LNCaP clone FGC (cell line): ENCODE measurements at regions not wholly inside any gene's neighbourhood (a gene's known extent, or its start where the extent isn't known, plus 50 kb on each side); places are given as distances from the start of the nearest gene placed in this dataset.

Source experiments
- DNase-seq: peaks from one replicate; pipeline ENCODE4 v3.0.0-alpha.2; 2011; ENCODE audit warnings: low read depth
- H3K4me3 ChIP-seq: 2 replicates; pipeline ENCODE4 v1.5.1; 2011; ENCODE audit warnings: mild to moderate bottlenecking, low read depth, low read length, control low read depth
- TF ChIP-seq, protein P1 (sequence below): IDR thresholded peaks from 2 replicates; pipeline ENCODE4 v1.5.1; 2012; ENCODE audit warnings: mild to moderate bottlenecking; ENCODE audit not compliant: control insufficient read depth, insufficient read depth; ENCODE audit errors: extremely low read depth

DNA sequence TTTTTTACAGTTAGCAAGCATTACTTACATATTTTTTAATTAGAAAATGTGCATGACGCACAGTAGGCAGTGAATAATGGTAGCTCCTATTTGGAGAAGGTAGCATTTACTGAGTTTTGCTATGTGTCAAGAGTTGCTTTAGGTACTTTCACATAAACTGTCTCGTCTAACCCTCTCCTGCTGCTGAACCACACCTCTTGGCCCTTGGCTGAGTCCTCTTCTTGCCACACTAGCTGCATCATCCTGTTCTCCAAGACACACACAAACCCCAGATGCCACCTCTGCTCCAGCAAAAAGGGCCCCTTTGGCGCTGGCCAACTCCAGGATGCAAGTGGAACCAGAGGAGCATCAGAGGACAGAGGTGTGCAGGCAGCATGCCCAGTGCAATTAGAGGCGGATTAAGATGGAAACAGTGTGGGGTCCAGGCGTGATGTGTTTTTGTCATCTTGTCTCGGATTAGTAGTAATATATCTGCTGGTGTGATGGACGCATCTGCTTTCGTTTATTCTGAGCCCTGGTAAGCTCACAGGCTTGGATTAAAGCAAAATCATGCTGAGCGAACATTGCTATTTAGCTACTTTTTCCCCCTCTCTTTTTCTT lies 367.0 kb upstream of the CADM1 start:
- no peak overlapping the region for H3K4me3 ChIP-seq
- TF ChIP-seq, protein P1, sequence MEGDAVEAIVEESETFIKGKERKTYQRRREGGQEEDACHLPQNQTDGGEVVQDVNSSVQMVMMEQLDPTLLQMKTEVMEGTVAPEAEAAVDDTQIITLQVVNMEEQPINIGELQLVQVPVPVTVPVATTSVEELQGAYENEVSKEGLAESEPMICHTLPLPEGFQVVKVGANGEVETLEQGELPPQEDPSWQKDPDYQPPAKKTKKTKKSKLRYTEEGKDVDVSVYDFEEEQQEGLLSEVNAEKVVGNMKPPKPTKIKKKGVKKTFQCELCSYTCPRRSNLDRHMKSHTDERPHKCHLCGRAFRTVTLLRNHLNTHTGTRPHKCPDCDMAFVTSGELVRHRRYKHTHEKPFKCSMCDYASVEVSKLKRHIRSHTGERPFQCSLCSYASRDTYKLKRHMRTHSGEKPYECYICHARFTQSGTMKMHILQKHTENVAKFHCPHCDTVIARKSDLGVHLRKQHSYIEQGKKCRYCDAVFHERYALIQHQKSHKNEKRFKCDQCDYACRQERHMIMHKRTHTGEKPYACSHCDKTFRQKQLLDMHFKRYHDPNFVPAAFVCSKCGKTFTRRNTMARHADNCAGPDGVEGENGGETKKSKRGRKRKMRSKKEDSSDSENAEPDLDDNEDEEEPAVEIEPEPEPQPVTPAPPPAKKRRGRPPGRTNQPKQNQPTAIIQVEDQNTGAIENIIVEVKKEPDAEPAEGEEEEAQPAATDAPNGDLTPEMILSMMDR = no peak
- DNase-seq = no peak

DNA sequence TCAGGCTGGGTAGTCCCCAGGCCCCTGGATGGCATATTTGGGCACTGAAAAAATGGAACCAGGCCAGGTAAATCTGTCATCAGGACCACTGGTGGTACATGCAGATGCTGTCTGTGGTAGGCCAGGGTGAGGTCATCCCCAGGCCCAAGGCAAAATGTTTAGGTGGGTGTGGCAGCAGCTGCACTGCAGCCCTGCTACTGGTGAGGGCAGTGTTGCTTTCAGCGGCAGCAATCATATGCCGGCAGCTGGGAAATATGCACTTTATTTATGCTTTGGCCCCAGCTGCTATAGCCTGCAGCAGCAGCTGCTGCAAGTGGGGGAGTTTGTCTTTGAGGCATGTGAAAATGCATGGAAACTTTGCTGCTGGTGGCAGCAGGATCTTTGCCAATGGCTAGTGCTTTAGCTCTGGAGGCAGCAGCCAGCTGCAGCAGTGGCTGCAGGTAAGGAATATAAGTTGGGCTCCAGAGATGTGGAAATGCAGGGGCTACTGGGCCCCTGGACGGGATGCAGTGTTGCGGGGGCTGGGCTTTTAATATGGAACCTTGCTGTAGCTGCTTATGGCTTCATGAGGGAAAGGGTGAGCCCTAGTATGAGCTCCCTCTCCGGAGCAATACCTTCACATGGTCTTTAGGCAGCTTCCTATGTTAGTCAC lies 365.7 kb upstream of the CADM1 start:
- TF ChIP-seq, protein P1 = peak; percentile 82
- no peak for DNase-seq
- H3K4me3 ChIP-seq = no peak overlapping the region

- H3K4me3 ChIP-seq = no peak overlapping the region
- DNase-seq = no peak
- TF ChIP-seq, protein P1 = no peak
Measured at GRCh38 chr11:115869131-115869530, 364.9 kb upstream of the CADM1 start.

GRCh38 chr11:115860246-115860645 lies 356.0 kb upstream of the CADM1 start:
- TF ChIP-seq, protein P1 = no peak
- no peak overlapping the region for H3K4me3 ChIP-seq
- no peak for DNase-seq

DNA sequence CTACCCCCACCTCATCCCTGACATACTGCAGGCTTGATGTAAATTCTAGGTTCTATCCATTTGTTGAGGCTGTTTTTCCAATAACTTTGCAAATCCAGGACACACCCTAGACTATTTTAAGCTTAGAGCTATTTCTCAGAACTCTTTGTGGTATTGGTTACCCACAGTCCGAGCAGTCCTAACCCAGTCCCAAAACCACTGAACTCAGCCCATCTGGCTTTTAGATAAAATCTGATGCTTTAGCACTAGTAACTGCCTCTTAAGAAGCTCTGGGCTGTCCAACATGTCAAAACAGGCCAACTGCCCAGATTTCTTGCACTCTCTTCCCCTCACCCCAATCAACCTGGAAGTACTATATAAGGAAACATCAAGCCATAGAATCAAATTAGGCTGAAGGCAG lies 344.4 kb upstream of the CADM1 start:
- no peak overlapping the region for H3K4me3 ChIP-seq
- TF ChIP-seq, protein P1 = no peak
- DNase-seq = no peak

DNA sequence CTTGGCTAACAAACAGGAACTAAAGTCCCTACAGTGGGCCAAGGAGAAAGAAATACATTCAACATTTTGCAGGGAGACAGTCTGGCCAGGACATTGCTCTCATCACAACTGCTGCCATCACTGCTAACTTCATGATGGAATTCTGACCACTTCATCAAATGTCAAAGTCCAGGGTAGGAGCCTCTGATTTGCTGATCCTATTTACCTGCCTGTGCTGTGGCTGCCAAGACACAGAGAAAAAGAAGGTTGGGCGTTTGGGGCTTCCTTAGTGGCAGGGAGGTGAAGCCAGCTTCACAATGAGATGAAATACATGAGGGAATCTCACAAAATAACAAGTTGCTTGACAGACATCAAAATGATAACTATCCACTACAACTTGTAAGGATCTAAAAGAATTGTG lies 343.9 kb upstream of the CADM1 start:
- TF ChIP-seq, protein P1 = no peak
- DNase-seq = no peak
- H3K4me3 ChIP-seq = no peak overlapping the region

DNA sequence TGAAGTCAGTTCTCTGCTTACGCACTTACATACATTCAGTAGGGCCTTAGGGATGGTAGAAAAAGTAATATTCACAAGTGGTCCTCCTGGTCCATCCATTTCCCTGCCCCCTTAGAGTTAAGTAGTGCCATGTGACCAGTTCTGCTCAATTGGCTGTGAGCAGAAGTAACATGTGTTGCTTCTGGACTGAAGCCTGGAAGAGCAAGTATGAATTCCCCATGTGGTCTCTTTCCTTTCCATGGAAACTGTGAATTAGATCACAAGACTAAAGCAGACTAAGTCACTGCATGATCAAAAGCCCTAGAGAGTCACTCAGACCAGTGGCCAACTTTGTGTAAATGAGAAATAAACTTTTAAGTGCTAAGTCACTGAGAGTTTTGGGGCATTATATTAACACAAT lies 341.7 kb upstream of the CADM1 start:
- TF ChIP-seq, protein P1 = no peak
- no peak for DNase-seq
- H3K4me3 ChIP-seq = no peak overlapping the region
